GM12875 (cell line): ENCODE measurements at regions not wholly inside any gene's neighbourhood (a gene's known extent, or its start where the extent isn't known, plus 50 kb on each side); places are given as distances from the start of the nearest gene placed in this dataset.
"Not testable (repeated sequence)": the region's sequence is repeated elsewhere in the genome, so short reads cannot be mapped to it uniquely, and the experiment has no call there.

Experiments
- H3K4me3 ChIP-seq: one replicate; pipeline ENCODE4 v1.5.1; 2011; ENCODE audit warnings: low read depth, low read length, control low read depth
- CTCF ChIP-seq: IDR thresholded peaks from 2 replicates; pipeline ENCODE4 v1.5.1; 2011; ENCODE audit warnings: low read depth, mild to moderate bottlenecking, control low read depth, inconsistent platforms, low read length, moderate library complexity, borderline replicate concordance; ENCODE audit not compliant: insufficient read depth

DNA sequence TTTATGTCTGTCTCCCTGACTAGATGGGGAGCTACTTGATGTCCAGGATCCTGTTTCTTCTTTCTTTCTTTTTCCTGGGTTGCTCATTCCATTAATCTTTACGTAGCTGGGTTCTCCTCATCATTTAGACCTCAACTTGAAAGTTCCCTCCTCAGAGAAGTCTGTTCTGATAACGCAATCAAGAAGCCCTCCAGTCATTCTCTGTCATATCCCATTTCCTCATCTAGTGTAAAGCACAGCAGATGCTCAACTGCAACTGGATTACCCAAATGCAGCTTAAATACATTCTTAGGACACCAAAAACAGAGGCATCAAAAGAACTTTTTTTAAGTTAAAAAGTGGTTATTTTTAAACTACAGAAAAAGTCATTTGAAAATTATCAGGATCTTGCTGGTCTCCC is 51.7 kb upstream of the ST3GAL6 start:
- no peak for TF ChIP-seq CTCF
- no peak overlapping the region for H3K4me3 ChIP-seq

DNA sequence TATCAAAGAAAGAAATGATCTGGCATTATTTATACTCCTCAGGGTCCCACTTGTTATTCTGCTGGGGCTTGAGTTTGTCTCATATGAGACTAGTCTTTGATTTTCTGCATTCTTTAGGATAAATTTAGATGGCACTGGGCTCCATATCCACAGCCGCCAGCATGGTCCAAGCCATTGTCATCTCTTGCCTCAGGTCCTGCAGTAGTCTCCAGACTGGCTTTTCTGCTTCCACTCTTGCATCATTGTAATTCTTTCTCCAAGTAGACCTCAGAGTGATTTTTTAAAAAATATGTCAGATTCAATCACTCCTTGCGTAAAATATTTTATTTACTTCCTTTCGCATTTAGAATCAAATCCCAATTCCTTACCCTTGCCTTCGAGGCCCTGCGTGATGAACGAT is 50.4 kb upstream of the ST3GAL6 start:
- no peak overlapping the region for H3K4me3 ChIP-seq
- no peak for TF ChIP-seq CTCF

- H3K4me3 ChIP-seq = not testable (repeated sequence)
These were observed 49.8 kb upstream of the ST3GAL6 start for GRCh38 chr3:98713332-98713731.
